ENCODE measurements at regions not wholly inside any gene's neighbourhood (a gene's known extent, or its start where the extent isn't known, plus 50 kb on each side); places are given as distances from the start of the nearest gene placed in this dataset.

DNA sequence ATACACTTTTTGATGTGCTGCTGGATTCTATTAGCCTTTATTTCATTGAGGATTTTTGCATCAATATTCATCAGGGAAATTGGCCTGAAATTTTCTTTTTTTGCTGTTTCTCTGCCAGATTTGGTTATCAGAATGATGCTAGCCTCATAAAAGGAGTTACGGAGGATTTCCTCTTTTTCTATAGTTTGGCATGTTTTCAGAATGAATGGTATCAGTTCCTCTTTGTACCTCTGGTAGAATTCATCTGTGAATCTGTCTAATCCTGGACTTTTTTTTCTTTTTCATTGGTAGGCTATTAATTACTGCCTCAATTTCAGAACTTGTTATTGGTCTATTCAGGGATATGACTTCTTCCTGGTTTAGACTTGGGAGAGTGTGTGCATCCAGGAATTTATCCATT is 70.6 kb upstream of the RBMY1B start:
- TF ChIP-seq, protein P1, sequence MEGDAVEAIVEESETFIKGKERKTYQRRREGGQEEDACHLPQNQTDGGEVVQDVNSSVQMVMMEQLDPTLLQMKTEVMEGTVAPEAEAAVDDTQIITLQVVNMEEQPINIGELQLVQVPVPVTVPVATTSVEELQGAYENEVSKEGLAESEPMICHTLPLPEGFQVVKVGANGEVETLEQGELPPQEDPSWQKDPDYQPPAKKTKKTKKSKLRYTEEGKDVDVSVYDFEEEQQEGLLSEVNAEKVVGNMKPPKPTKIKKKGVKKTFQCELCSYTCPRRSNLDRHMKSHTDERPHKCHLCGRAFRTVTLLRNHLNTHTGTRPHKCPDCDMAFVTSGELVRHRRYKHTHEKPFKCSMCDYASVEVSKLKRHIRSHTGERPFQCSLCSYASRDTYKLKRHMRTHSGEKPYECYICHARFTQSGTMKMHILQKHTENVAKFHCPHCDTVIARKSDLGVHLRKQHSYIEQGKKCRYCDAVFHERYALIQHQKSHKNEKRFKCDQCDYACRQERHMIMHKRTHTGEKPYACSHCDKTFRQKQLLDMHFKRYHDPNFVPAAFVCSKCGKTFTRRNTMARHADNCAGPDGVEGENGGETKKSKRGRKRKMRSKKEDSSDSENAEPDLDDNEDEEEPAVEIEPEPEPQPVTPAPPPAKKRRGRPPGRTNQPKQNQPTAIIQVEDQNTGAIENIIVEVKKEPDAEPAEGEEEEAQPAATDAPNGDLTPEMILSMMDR (IDR thresholded peaks at IDR 0.05): no peak
- no peak for TF ChIP-seq EP300 (IDR thresholded peaks at IDR 0.05; ENCODE audit: low read depth)
